GM23338 (cell line): ENCODE measurements at regions not wholly inside any gene's neighbourhood (a gene's known extent, or its start where the extent isn't known, plus 50 kb on each side); places are given as distances from the start of the nearest gene placed in this dataset.

Experiments used
- ATAC-seq: fragments of 200-7000 bp; cut with Tn5 transposase; 3 replicates; pipeline ENCODE4 v1.9.1; 2020
- DNase-seq: peaks from one replicate; pipeline ENCODE4 v3.0.0-alpha.2; 2015; ENCODE audit warnings: low spot score
- H2AFZ ChIP-seq: fragments of 200-600 bp; sonication (generic); 2 replicates; pipeline ENCODE4 v1.8.0; 2016; ENCODE audit warnings: antibody characterized with exemption, mild to moderate bottlenecking, moderate library complexity
- H3F3A ChIP-seq: fragments of 200-600 bp; sonication (generic); replicated peaks from 2 replicates; pipeline ENCODE4 v1.8.0; 2017; ENCODE audit warnings: antibody characterized with exemption, mixed run types, low read depth
- H3K27ac ChIP-seq: fragments of 200-600 bp; sonication (generic); 2 replicates; pipeline ENCODE4 v1.6.1; 2016; ENCODE audit warnings: low read depth
- H3K27me3 ChIP-seq: fragments of 200-600 bp; sonication (generic); 2 replicates; pipeline ENCODE4 v1.8.0; 2016; ENCODE audit warnings: mild to moderate bottlenecking, mixed run types, moderate library complexity; ENCODE audit not compliant: insufficient read depth
- H3K36me3 ChIP-seq: fragments of 200-600 bp; sonication (generic); 2 replicates; pipeline ENCODE4 v1.8.0; 2016; ENCODE audit warnings: mild to moderate bottlenecking; ENCODE audit not compliant: insufficient read depth
- H3K4me1 ChIP-seq: fragments of 200-600 bp; sonication (generic); 2 replicates; pipeline ENCODE4 v1.8.0; 2016; ENCODE audit warnings: mild to moderate bottlenecking, moderate library complexity; ENCODE audit not compliant: insufficient read depth
- H3K4me2 ChIP-seq: fragments of 200-600 bp; sonication (generic); 2 replicates; pipeline ENCODE4 v1.7.1; 2017; ENCODE audit warnings: mixed run types
- H3K4me3 ChIP-seq: fragments of 200-600 bp; sonication (generic); 2 replicates; pipeline ENCODE4 v1.6.1; 2016; ENCODE audit warnings: mixed run types
- H3K79me2 ChIP-seq: fragments of 200-600 bp; sonication (generic); replicated peaks from 2 replicates; pipeline ENCODE4 v1.8.0; 2017; ENCODE audit warnings: mild to moderate bottlenecking; ENCODE audit not compliant: insufficient read depth
- H3K9me2 ChIP-seq: fragments of 200-600 bp; sonication (generic); 2 replicates; pipeline ENCODE4 v1.8.0; 2017; ENCODE audit not compliant: insufficient read depth
- H4K20me1 ChIP-seq: fragments of 200-600 bp; sonication (generic); replicated peaks from 2 replicates; pipeline ENCODE4 v1.8.0; 2017; ENCODE audit warnings: mild to moderate bottlenecking; ENCODE audit not compliant: insufficient read depth
- H3K27ac Mint-ChIP-seq: 2 replicates; pipeline ENCODE4 v1.8.0; 2020; ENCODE audit warnings: inconsistent platforms, mild to moderate bottlenecking, moderate library complexity, mixed read lengths
- H3K27me3 Mint-ChIP-seq: 3 replicates; pipeline ENCODE4 v1.8.0; 2022; ENCODE audit warnings: low read depth, mild to moderate bottlenecking, moderate library complexity, mixed read lengths, inconsistent platforms; ENCODE audit not compliant: insufficient read depth, poor library complexity
- H3K36me3 Mint-ChIP-seq: 3 replicates; pipeline ENCODE4 v1.8.0; 2021; ENCODE audit warnings: low read depth, mild to moderate bottlenecking, inconsistent platforms, moderate library complexity, mixed read lengths
- H3K4me1 Mint-ChIP-seq: 3 replicates; pipeline ENCODE4 v1.8.0; 2020; ENCODE audit warnings: mild to moderate bottlenecking, inconsistent platforms, mixed read lengths
- H3K4me3 Mint-ChIP-seq: 3 replicates; pipeline ENCODE4 v1.8.0; 2021; ENCODE audit warnings: moderate library complexity, mild to moderate bottlenecking, inconsistent platforms, mixed read lengths
- H3K9me3 Mint-ChIP-seq: 3 replicates; pipeline ENCODE4 v1.8.0; 2020; ENCODE audit warnings: moderate library complexity, mild to moderate bottlenecking, inconsistent platforms, mixed read lengths
- CREB1 ChIP-seq: fragments of 250-450 bp; sonication (Bioruptor Pico); IDR thresholded peaks from 2 replicates; pipeline ENCODE4 v1.5.0; 2020; ENCODE audit warnings: low read depth, mild to moderate bottlenecking, moderate library complexity
- ETS1 ChIP-seq: IDR thresholded peaks from 2 replicates; pipeline ENCODE4 v1.6.1; 2016; ENCODE audit warnings: antibody characterized with exemption
- EZH2 ChIP-seq: fragments of 200-600 bp; sonication (generic); IDR thresholded peaks from one replicate; pipeline ENCODE4 v1.8.0; 2017; ENCODE audit warnings: antibody characterized with exemption, mild to moderate bottlenecking, low read depth; ENCODE audit not compliant: unreplicated experiment
- EZH2phosphoT487 ChIP-seq: fragments of 200-600 bp; sonication (generic); IDR thresholded peaks from one replicate; pipeline ENCODE4 v1.8.1; 2018; ENCODE audit warnings: antibody characterized with exemption; ENCODE audit not compliant: unreplicated experiment
- NANOG ChIP-seq: IDR thresholded peaks from 2 replicates; pipeline ENCODE4 v1.6.1; 2016; ENCODE audit warnings: antibody characterized with exemption, borderline replicate concordance
- POLR2AphosphoS5 ChIP-seq: IDR thresholded peaks from 2 replicates; pipeline ENCODE4 v1.6.1; 2016; ENCODE audit warnings: antibody characterized with exemption, low read depth
- REST ChIP-seq: IDR thresholded peaks from one replicate; pipeline ENCODE4 v1.6.1; 2018; ENCODE audit warnings: antibody characterized with exemption; ENCODE audit not compliant: unreplicated experiment
- STAT1 ChIP-seq: IDR thresholded peaks from one replicate; pipeline ENCODE4 v1.6.1; 2016; ENCODE audit warnings: antibody characterized with exemption; ENCODE audit not compliant: unreplicated experiment
- ZNF114 ChIP-seq: fragments of 250-450 bp; sonication (Bioruptor Pico); IDR thresholded peaks from 2 replicates; pipeline ENCODE4 v1.5.0; 2020; ENCODE audit warnings: mild to moderate bottlenecking, moderate library complexity
- ZNF462 ChIP-seq: fragments of 250-450 bp; sonication (Bioruptor Pico); IDR thresholded peaks from 2 replicates; pipeline ENCODE4 v1.5.0; 2020; ENCODE audit warnings: mild to moderate bottlenecking, moderate library complexity

GRCh38 chr4:79184476-79184875 is 141.4 kb downstream of the NAA11 start (continued):
- no peak for TF ChIP-seq REST
- TF ChIP-seq NANOG: no peak
- TF ChIP-seq ETS1: no peak

GRCh38 chr4:79182209-79182608 is 143.7 kb downstream of the NAA11 start:
- Mint-ChIP-seq H3K27ac (no peak overlapping the region), H3K4me3 (no peak overlapping the region), H3K36me3 (no peaks in the 10 kb centered on the region), H3K9me3 (no peaks in the 10 kb centered on the region; the same call in 2 of the 3 replicates), H3K27me3 (no peaks in the 10 kb centered on the region), H3K4me1 (peaks cover 4% of the 10 kb centered on the region; the same call in 2 of the 3 replicates)
- Histone ChIP-seq H3K27ac (no peak overlapping the region), H3K4me1 (no peaks in the 10 kb centered on the region), H3F3A (no peaks in the 10 kb centered on the region), H3K79me2 (no peaks in the 10 kb centered on the region), H3K9me2 (no peaks in the 10 kb centered on the region), H3K4me3 (no peak overlapping the region), H3K27me3 (no peaks in the 10 kb centered on the region), H3K4me2 (no peak overlapping the region), H2AFZ (no peak overlapping the region), H4K20me1 (no peaks in the 10 kb centered on the region), H3K36me3 (no peaks in the 10 kb centered on the region)
- ATAC-seq (no peak), DNase-seq (no peak)
- no peak for TF ChIP-seq EZH2
- TF ChIP-seq CREB1: no peak
- TF ChIP-seq ZNF462 (CRISPR knock-in tag): no peak
- no peak for TF ChIP-seq EZH2phosphoT487
- no peak for TF ChIP-seq ZNF114 (CRISPR knock-in tag)
- TF ChIP-seq REST: no peak
- no peak for TF ChIP-seq STAT1
- TF ChIP-seq POLR2AphosphoS5: no peak
